Vagina (tissue), 2 donors: ENCODE measurements at regions not wholly inside any gene's neighbourhood (a gene's known extent, or its start where the extent isn't known, plus 50 kb on each side); places are given as distances from the start of the nearest gene placed in this dataset.

Source experiments
- DNase-seq, 2 donors: peaks; one replicate each; pipeline ENCODE4 v3.0.0-alpha.2; 2017; ENCODE audit errors: extremely low spot score in 2 of 2
- H3K27ac ChIP-seq: fragments of 200-600 bp; sonication (generic); one replicate; pipeline ENCODE4 v1.5.1; 2019
- H3K27me3 ChIP-seq: fragments of 200-600 bp; sonication (generic); one replicate; pipeline ENCODE4 v1.5.1; 2019
- H3K36me3 ChIP-seq, 2 donors: fragments of 200-600 bp; sonication (generic); one replicate each; pipeline ENCODE4 v1.5.1; 2017 to 2019
- H3K4me1 ChIP-seq: fragments of 200-600 bp; sonication (generic); one replicate; pipeline ENCODE4 v1.5.1; 2019
- H3K4me3 ChIP-seq, 2 donors: fragments of 200-600 bp; sonication (generic); 1 replicate in 1 of 2; 2 replicates in 1 of 2; pipeline ENCODE4 v1.5.1; 2016 to 2019
- H3K9me3 ChIP-seq: fragments of 200-600 bp; sonication (generic); one replicate; pipeline ENCODE4 v1.5.1; 2019
- CTCF ChIP-seq, 3 experiments: fragments of 450-650 bp in 2 of 3; fragments of 200-600 bp in 1 of 3; sonication (generic) in 1 of 3; IDR thresholded peaks; one replicate each; pipeline ENCODE4 v1.5.1; 2017 to 2019; ENCODE audit warnings: antibody characterized with exemption in 3 of 3, mild to moderate bottlenecking in 2 of 3, moderate library complexity in 2 of 3
- POLR2A ChIP-seq, 2 donors: fragments of 450-650 bp; IDR thresholded peaks; one replicate each; pipeline ENCODE4 v1.6.1; 2017; ENCODE audit warnings: antibody characterized with exemption in 2 of 2, mild to moderate bottlenecking in 2 of 2, moderate library complexity in 2 of 2
- POLR2AphosphoS5 ChIP-seq, 2 donors: sonication (generic); formaldehyde crosslinking; IDR thresholded peaks; one replicate each; pipeline ENCODE4 v1.9.0; 2017; ENCODE audit warnings: antibody characterized with exemption in 2 of 2, mild to moderate bottlenecking in 2 of 2, low read depth in 1 of 2; ENCODE audit not compliant: insufficient read depth in 1 of 2
- intact Hi-C: fragments of 100-400 bp; cut with DNase I; formaldehyde crosslinking; loops from one replicate; pipeline ENCODE4 v1.15.1; 2023

- intact Hi-C loops = no loop called here
- DNase-seq = no peak
- Histone ChIP-seq H3K27ac (no peak overlapping the region), H3K9me3 (no peaks in the 10 kb centered on the region), H3K36me3 (no peaks in the 10 kb centered on the region), H3K4me3 (no peak overlapping the region), H3K27me3 (no peaks in the 10 kb centered on the region), H3K4me1 (no peaks in the 10 kb centered on the region)
- TF ChIP-seq POLR2AphosphoS5 (IDR thresholded peaks at IDR 0.05; ENCODE audit: insufficient read depth in 1 of 2, low read depth in 1 of 2) = no peak
- TF ChIP-seq POLR2A (IDR thresholded peaks at IDR 0.05) = no peak
- no peak for TF ChIP-seq CTCF (IDR thresholded peaks at IDR 0.05)
Observed at GRCh38 chr19:31205887-31206518, 143.2 kb downstream of the TSHZ3 start.

GRCh38 chr19:31204115-31204514, 145.1 kb downstream of the TSHZ3 start:
- no peak overlapping the region for H3K27ac ChIP-seq
- H3K27me3 ChIP-seq = no peaks in the 10 kb centered on the region
- H3K9me3 ChIP-seq = no peaks in the 10 kb centered on the region
- TF ChIP-seq POLR2AphosphoS5 (IDR thresholded peaks at IDR 0.05; ENCODE audit: insufficient read depth in 1 of 2, low read depth in 1 of 2) (no peak), POLR2A (IDR thresholded peaks at IDR 0.05) (no peak), CTCF (IDR thresholded peaks at IDR 0.05) (no peak)
- intact Hi-C loops = no loop called here
- no peak for DNase-seq
- H3K4me1 ChIP-seq = no peaks in the 10 kb centered on the region
- no peaks in the 10 kb centered on the region for H3K36me3 ChIP-seq
- no peak overlapping the region for H3K4me3 ChIP-seq

GRCh38 chr19:31185261-31185660, 164.0 kb downstream of the TSHZ3 start:
- peak in 1 of 2 donors; percentile 37 for DNase-seq
- H3K4me1 ChIP-seq = no peaks in the 10 kb centered on the region
- H3K27ac ChIP-seq = no peak overlapping the region
- TF ChIP-seq POLR2AphosphoS5 (IDR thresholded peaks at IDR 0.05; ENCODE audit: insufficient read depth in 1 of 2, low read depth in 1 of 2) = no peak
- no peak for TF ChIP-seq CTCF (IDR thresholded peaks at IDR 0.05)
- TF ChIP-seq POLR2A (IDR thresholded peaks at IDR 0.05) = no peak
- H3K36me3 ChIP-seq = no peaks in the 10 kb centered on the region
- H3K27me3 ChIP-seq = no peaks in the 10 kb centered on the region
- intact Hi-C loops = no loop called here
- H3K4me3 ChIP-seq = no peak overlapping the region
- H3K9me3 ChIP-seq = no peaks in the 10 kb centered on the region

- intact Hi-C loops = no loop called here
- Histone ChIP-seq H3K4me1 (no peaks in the 10 kb centered on the region), H3K4me3 (no peak overlapping the region), H3K27me3 (no peaks in the 10 kb centered on the region), H3K27ac (no peak overlapping the region), H3K36me3 (no peaks in the 10 kb centered on the region), H3K9me3 (no peaks in the 10 kb centered on the region)
- TF ChIP-seq CTCF (IDR thresholded peaks at IDR 0.05) (no peak), POLR2AphosphoS5 (IDR thresholded peaks at IDR 0.05; ENCODE audit: insufficient read depth in 1 of 2, low read depth in 1 of 2) (no peak), POLR2A (IDR thresholded peaks at IDR 0.05) (no peak)
- no peak for DNase-seq
Observed at GRCh38 chr19:31181535-31181934, 167.7 kb downstream of the TSHZ3 start.

GRCh38 chr19:31180907-31181306, 168.3 kb downstream of the TSHZ3 start:
- Histone ChIP-seq H3K27me3 (no peaks in the 10 kb centered on the region), H3K36me3 (no peaks in the 10 kb centered on the region), H3K9me3 (no peaks in the 10 kb centered on the region), H3K27ac (no peak overlapping the region), H3K4me3 (no peak overlapping the region), H3K4me1 (no peaks in the 10 kb centered on the region)
- intact Hi-C loops = no loop called here
- TF ChIP-seq POLR2A (IDR thresholded peaks at IDR 0.05) = no peak
- no peak for TF ChIP-seq CTCF (IDR thresholded peaks at IDR 0.05)
- TF ChIP-seq POLR2AphosphoS5 (IDR thresholded peaks at IDR 0.05; ENCODE audit: insufficient read depth in 1 of 2, low read depth in 1 of 2) = no peak
- DNase-seq = no peak
